Stomach (tissue), 8 donors: ENCODE measurements at regions not wholly inside any gene's neighbourhood (a gene's known extent, or its start where the extent isn't known, plus 50 kb on each side); places are given as distances from the start of the nearest gene placed in this dataset.
A peak's percentile ranks its signal among the peaks of the same experiment; 100 is the strongest.

Experiments used
- DNase-seq, 2 donors: peaks; one replicate each; pipeline versions ENCODE4 v3.0.0 to v3.0.0-alpha.2; 2013 to 2019
- H3K27ac ChIP-seq, 5 donors: fragments of 200-600 bp in 4 of 5; sonication (generic) in 4 of 5; one replicate each; pipeline ENCODE4 v1.5.1; 2013 to 2019; ENCODE audit warnings: mild to moderate bottlenecking in 1 of 5, moderate library complexity in 1 of 5
- H3K27me3 ChIP-seq, 3 donors: fragments of 200-600 bp; sonication (generic); one replicate each; pipeline ENCODE4 v1.5.1; 2017 to 2019; ENCODE audit warnings: mixed run types in 1 of 3
- H3K36me3 ChIP-seq, 4 donors: fragments of 200-600 bp; sonication (generic); 1 replicate in 3 of 4; 2 replicates in 1 of 4; pipeline ENCODE4 v1.5.1; 2016 to 2019
- H3K4me1 ChIP-seq, 4 donors: fragments of 200-600 bp; sonication (generic); one replicate each; pipeline ENCODE4 v1.5.1; 2016 to 2019
- H3K4me3 ChIP-seq, 4 donors: fragments of 200-600 bp; sonication (generic) in 3 of 4; one replicate each; pipeline ENCODE4 v1.5.1; 2016 to 2019; ENCODE audit warnings: mild to moderate bottlenecking in 1 of 4
- H3K9me3 ChIP-seq, 4 donors: fragments of 200-600 bp; sonication (generic); one replicate each; pipeline ENCODE4 v1.5.1; 2016 to 2019
- EP300 ChIP-seq: sonication (generic); formaldehyde crosslinking; IDR thresholded peaks from one replicate; pipeline ENCODE4 v1.6.1; 2017; ENCODE audit warnings: antibody characterized with exemption
- POLR2A ChIP-seq, 4 donors: fragments of 450-650 bp; IDR thresholded peaks; one replicate each; pipeline ENCODE4 v1.6.1; 2016; ENCODE audit warnings: antibody characterized with exemption in 4 of 4, control low read depth in 2 of 4, mild to moderate bottlenecking in 1 of 4, moderate library complexity in 1 of 4
- POLR2AphosphoS5 ChIP-seq, 3 donors: sonication (generic); formaldehyde crosslinking; IDR thresholded peaks; one replicate each; pipeline ENCODE4 v1.6.1; 2016; ENCODE audit warnings: antibody characterized with exemption in 3 of 3
- WGBS, 5 donors: extraction: QIAGEN DNeasy Blood & Tissue Kit in 3 of 5; methylation state at CpG; one replicate each; pipeline versions ENCODE4 v1.1.5 to v1.1.7; 2013 to 2018; 5-methylcytosine and 5-hydroxymethylcytosine counted together
- intact Hi-C: fragments of 100-400 bp; cut with DNase I; formaldehyde crosslinking; loops from one replicate; pipeline ENCODE4 v1.15.1; 2023; ENCODE audit warnings: low total_unique reads
- TF ChIP-seq, protein P1 (sequence below), 7 experiments: fragments of 450-650 bp in 4 of 7; fragments of 200-600 bp in 3 of 7; sonication (generic) in 3 of 7; IDR thresholded peaks; one replicate each; pipeline ENCODE4 v1.5.1; 2016 to 2019; ENCODE audit warnings: antibody characterized with exemption in 7 of 7, control low read depth in 2 of 7, mild to moderate bottlenecking in 1 of 7
- donor health status: healthy with polysubstance abuse.
- donor health status: Bipolar disorder and iron deficiency.
- donor health status: healthy.

- peak overlapping the region in 1 of 5 donors; percentile 15 for H3K27ac ChIP-seq
- H3K36me3 ChIP-seq: no peaks in the 10 kb centered on the region
- H3K4me1 ChIP-seq: peaks cover 6 to 27% (median 13%) of the 10 kb centered on the region in 4 donors
- TF ChIP-seq POLR2A (IDR thresholded peaks at IDR 0.05) (no peak), POLR2AphosphoS5 (IDR thresholded peaks at IDR 0.05) (no peak), EP300 (no peak)
- TF ChIP-seq, protein P1, sequence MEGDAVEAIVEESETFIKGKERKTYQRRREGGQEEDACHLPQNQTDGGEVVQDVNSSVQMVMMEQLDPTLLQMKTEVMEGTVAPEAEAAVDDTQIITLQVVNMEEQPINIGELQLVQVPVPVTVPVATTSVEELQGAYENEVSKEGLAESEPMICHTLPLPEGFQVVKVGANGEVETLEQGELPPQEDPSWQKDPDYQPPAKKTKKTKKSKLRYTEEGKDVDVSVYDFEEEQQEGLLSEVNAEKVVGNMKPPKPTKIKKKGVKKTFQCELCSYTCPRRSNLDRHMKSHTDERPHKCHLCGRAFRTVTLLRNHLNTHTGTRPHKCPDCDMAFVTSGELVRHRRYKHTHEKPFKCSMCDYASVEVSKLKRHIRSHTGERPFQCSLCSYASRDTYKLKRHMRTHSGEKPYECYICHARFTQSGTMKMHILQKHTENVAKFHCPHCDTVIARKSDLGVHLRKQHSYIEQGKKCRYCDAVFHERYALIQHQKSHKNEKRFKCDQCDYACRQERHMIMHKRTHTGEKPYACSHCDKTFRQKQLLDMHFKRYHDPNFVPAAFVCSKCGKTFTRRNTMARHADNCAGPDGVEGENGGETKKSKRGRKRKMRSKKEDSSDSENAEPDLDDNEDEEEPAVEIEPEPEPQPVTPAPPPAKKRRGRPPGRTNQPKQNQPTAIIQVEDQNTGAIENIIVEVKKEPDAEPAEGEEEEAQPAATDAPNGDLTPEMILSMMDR (IDR thresholded peaks at IDR 0.05): no peak
- no peaks in the 10 kb centered on the region for H3K9me3 ChIP-seq
- intact Hi-C loops: no loop called here
- H3K4me3 ChIP-seq: no peak overlapping the region
- WGBS, 5 donors: 93 to 99% (median 98%) methylated on average over 5 of the region's 5 CpGs
- no peak for DNase-seq
- no peaks in the 10 kb centered on the region for H3K27me3 ChIP-seq
Measured at GRCh38 chr12:91951571-91951970, 194.1 kb downstream of the BTG1 start.

GRCh38 chr12:91948504-91948903 lies 197.1 kb downstream of the BTG1 start:
- H3K4me1 ChIP-seq: peaks cover 0 to 18% (median 6%) of the 10 kb centered on the region in 4 donors
- 56 to 71% (median 59%) methylated on average over 3 of the region's 3 CpGs for WGBS, 5 donors
- intact Hi-C loops: no loop called here
- H3K9me3 ChIP-seq: no peaks in the 10 kb centered on the region
- TF ChIP-seq EP300: no peak
- TF ChIP-seq POLR2AphosphoS5 (IDR thresholded peaks at IDR 0.05): no peak
- TF ChIP-seq POLR2A (IDR thresholded peaks at IDR 0.05): no peak
- TF ChIP-seq, protein P1 (IDR thresholded peaks at IDR 0.05): no peak
- H3K4me3 ChIP-seq: no peak overlapping the region
- DNase-seq: no peak
- H3K36me3 ChIP-seq: no peaks in the 10 kb centered on the region
- H3K27ac ChIP-seq: no peak overlapping the region
- no peaks in the 10 kb centered on the region for H3K27me3 ChIP-seq

DNA sequence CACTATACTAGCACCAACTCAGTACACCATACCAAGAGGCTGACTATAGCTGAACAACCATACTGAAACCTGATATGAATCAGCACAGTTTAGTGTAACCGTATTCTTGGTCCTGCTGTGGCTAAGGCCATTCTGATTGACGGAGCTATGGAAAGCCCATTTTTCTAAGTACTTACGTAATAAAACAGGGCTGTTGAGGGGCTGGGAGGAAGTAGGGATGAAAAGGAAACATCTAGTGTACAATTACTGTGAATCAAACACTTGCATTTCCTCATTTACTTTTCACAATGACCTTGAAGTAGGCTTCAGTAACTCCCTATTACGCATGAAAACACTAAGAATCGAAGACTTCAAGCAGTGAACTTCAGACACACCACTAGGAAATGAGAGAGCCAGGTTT lies 198.2 kb downstream of the BTG1 start:
- H3K4me3 ChIP-seq: no peak overlapping the region
- WGBS, 5 donors: 75 to 91% (median 89%) methylated on average over 5 of the region's 5 CpGs
- H3K27me3 ChIP-seq: no peaks in the 10 kb centered on the region
- intact Hi-C loops: no loop called here
- no peak for DNase-seq
- no peak overlapping the region for H3K27ac ChIP-seq
- H3K9me3 ChIP-seq: no peaks in the 10 kb centered on the region
- H3K36me3 ChIP-seq: no peaks in the 10 kb centered on the region
- TF ChIP-seq, protein P1 (IDR thresholded peaks at IDR 0.05): no peak
- H3K4me1 ChIP-seq: peaks cover 0 to 10% (median under 1%) of the 10 kb centered on the region in 4 donors

GRCh38 chr12:91944637-91945036 lies 201.0 kb downstream of the BTG1 start:
- no peak for DNase-seq
- Histone ChIP-seq H3K4me1 (no peaks in the 10 kb centered on the region), H3K27me3 (no peaks in the 10 kb centered on the region), H3K36me3 (no peaks in the 10 kb centered on the region), H3K4me3 (no peak overlapping the region), H3K9me3 (no peaks in the 10 kb centered on the region), H3K27ac (no peak overlapping the region)
- 78 to 93% (median 92%) methylated on average over 1 of the region's 1 CpG for WGBS, 5 donors
- TF ChIP-seq EP300 (no peak), POLR2AphosphoS5 (IDR thresholded peaks at IDR 0.05) (no peak), POLR2A (IDR thresholded peaks at IDR 0.05) (no peak)
- TF ChIP-seq, protein P1 (IDR thresholded peaks at IDR 0.05): no peak
- intact Hi-C loops: no loop called here
